ENCODE measurements at regions not wholly inside any gene's neighbourhood (a gene's known extent, or its start where the extent isn't known, plus 50 kb on each side); places are given as distances from the start of the nearest gene placed in this dataset.

- intact Hi-C loops (cut with DNase I): no loop called here
- TF ChIP-seq POLR2AphosphoS5 (IDR thresholded peaks at IDR 0.05): no peak
- no peak for TF ChIP-seq CTCF (IDR thresholded peaks at IDR 0.05)
- TF ChIP-seq POLR2A (IDR thresholded peaks at IDR 0.05): no peak
- Histone ChIP-seq H3K27ac (no peak overlapping the region), H3K4me1 (replicated peaks) (no peaks in the 10 kb centered on the region), H3K9me3 (no peaks in the 10 kb centered on the region), H3K36me3 (no peaks in the 10 kb centered on the region), H3K4me3 (no peak overlapping the region), H3K27me3 (replicated peaks; ENCODE audit: insufficient read depth) (no peaks in the 10 kb centered on the region)
- 96% methylated on average over 4 of the region's 4 CpGs for WGBS
- DNase-seq (ENCODE audit: low spot score): no peak
Measured at GRCh38 chr7:41334071-41334862, 368.6 kb downstream of the INHBA start.

GRCh38 chr7:41333511-41333910, 369.4 kb downstream of the INHBA start:
- intact Hi-C loops (cut with DNase I): no loop called here

GRCh38 chr7:41331194-41331593, 371.7 kb downstream of the INHBA start:
- H3K27me3 ChIP-seq (replicated peaks; ENCODE audit: insufficient read depth): no peaks in the 10 kb centered on the region
- no peak overlapping the region for H3K27ac ChIP-seq
- no peaks in the 10 kb centered on the region for H3K4me1 ChIP-seq (replicated peaks)
- DNase-seq (ENCODE audit: low spot score): no peak
- H3K36me3 ChIP-seq: no peaks in the 10 kb centered on the region
- no peaks in the 10 kb centered on the region for H3K9me3 ChIP-seq
- no peak overlapping the region for H3K4me3 ChIP-seq
- no peak for TF ChIP-seq CTCF (IDR thresholded peaks at IDR 0.05)
- TF ChIP-seq POLR2A (IDR thresholded peaks at IDR 0.05): no peak
- no peak for TF ChIP-seq POLR2AphosphoS5 (IDR thresholded peaks at IDR 0.05)
- intact Hi-C loops (cut with DNase I): no loop called here
- WGBS: 97% methylated on average over 9 of the region's 9 CpGs

More at GRCh38 chr7:41333511-41333910, 369.4 kb downstream of the INHBA start:
- Histone ChIP-seq H3K27me3 (replicated peaks; ENCODE audit: insufficient read depth) (no peaks in the 10 kb centered on the region), H3K36me3 (no peaks in the 10 kb centered on the region), H3K4me1 (replicated peaks) (no peaks in the 10 kb centered on the region), H3K4me3 (no peak overlapping the region), H3K27ac (no peak overlapping the region), H3K9me3 (no peaks in the 10 kb centered on the region)
- TF ChIP-seq POLR2AphosphoS5 (IDR thresholded peaks at IDR 0.05) (no peak), POLR2A (IDR thresholded peaks at IDR 0.05) (no peak), CTCF (IDR thresholded peaks at IDR 0.05) (no peak)
- DNase-seq (ENCODE audit: low spot score): no peak

- Histone ChIP-seq H3K4me1 (replicated peaks) (no peaks in the 10 kb centered on the region), H3K36me3 (no peaks in the 10 kb centered on the region), H3K27me3 (replicated peaks; ENCODE audit: insufficient read depth) (no peaks in the 10 kb centered on the region), H3K27ac (no peak overlapping the region), H3K9me3 (no peaks in the 10 kb centered on the region), H3K4me3 (no peak overlapping the region)
- TF ChIP-seq POLR2AphosphoS5 (IDR thresholded peaks at IDR 0.05) (no peak), CTCF (IDR thresholded peaks at IDR 0.05) (no peak), POLR2A (IDR thresholded peaks at IDR 0.05) (no peak)
- no peak for DNase-seq (ENCODE audit: low spot score)
- intact Hi-C loops (cut with DNase I): no loop called here
- WGBS: 88% methylated on average over 3 of the region's 3 CpGs
Measured at GRCh38 chr7:41328544-41328943, 374.3 kb downstream of the INHBA start.

- no peaks in the 10 kb centered on the region for H3K36me3 ChIP-seq
Measured at GRCh38 chr7:41328131-41328530, 374.8 kb downstream of the INHBA start.

More at GRCh38 chr7:41328131-41328530, 374.8 kb downstream of the INHBA start:
- Histone ChIP-seq H3K9me3 (no peaks in the 10 kb centered on the region), H3K4me1 (replicated peaks) (no peaks in the 10 kb centered on the region), H3K27me3 (replicated peaks; ENCODE audit: insufficient read depth) (no peaks in the 10 kb centered on the region), H3K4me3 (no peak overlapping the region), H3K27ac (no peak overlapping the region)
- intact Hi-C loops (cut with DNase I): no loop called here
- WGBS: 79% methylated on average over 3 of the region's 3 CpGs
- DNase-seq (ENCODE audit: low spot score): no peak
- no peak for TF ChIP-seq POLR2A (IDR thresholded peaks at IDR 0.05)
- no peak for TF ChIP-seq POLR2AphosphoS5 (IDR thresholded peaks at IDR 0.05)
- TF ChIP-seq CTCF (IDR thresholded peaks at IDR 0.05): no peak
